Activated naive CD4-positive, alpha-beta T cell treated with anti-CD3 and anti-CD28 coated beads, Interleukin-2, amount 50 U/mL, for 16 hours (primary cell): ENCODE measurements at regions not wholly inside any gene's neighbourhood (a gene's known extent, or its start where the extent isn't known, plus 50 kb on each side); places are given as distances from the start of the nearest gene placed in this dataset.
"Not testable (repeated sequence)": the region's sequence is repeated elsewhere in the genome, so short reads cannot be mapped to it uniquely, and the experiment has no call there.

ENCODE experiments used
- DNase-seq: peaks from one replicate; pipeline ENCODE4 v3.0.0-alpha.2; 2020

DNA sequence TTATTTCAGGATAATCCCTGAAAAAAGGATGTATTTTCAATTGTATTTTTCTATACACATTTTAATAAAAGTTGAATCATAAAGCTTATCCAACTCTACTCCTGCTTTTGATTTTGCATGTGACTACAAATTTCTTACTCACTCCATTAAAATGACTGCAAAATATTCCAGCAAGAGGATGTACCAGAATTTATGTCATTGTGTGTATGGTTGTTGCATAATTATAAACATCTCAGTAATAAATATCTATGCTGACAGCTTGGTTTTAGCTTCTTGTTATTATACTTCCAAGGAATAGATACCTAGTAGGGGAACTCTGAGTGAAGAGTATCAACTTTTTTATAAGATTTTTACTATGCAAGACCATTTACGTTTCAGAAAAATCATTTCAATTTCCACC lies 463.2 kb upstream of the RUNX1 start:
- no peak for DNase-seq

DNA sequence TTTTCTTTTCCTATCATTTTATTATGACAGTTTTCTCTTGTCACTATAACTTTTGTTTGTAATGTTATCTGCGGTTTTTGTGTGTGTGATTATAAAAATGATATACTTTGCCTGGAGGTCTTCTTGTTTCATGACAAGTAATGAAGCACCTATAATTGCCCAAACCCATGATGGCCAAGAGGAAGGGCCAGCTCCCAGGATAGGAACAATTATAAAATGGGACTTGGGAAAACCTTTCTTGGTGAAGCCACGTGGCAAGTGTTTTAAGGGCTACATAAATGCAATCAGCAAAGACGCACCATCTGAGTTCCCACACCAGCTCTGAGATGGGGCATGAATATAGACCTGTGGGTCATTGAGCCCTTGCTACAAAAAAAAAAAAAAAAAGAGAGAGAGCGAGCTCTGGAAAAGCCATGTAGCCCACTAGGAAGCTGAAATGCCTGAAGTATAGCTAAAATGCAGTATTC lies 462.6 kb upstream of the RUNX1 start:
- DNase-seq: no peak

DNA sequence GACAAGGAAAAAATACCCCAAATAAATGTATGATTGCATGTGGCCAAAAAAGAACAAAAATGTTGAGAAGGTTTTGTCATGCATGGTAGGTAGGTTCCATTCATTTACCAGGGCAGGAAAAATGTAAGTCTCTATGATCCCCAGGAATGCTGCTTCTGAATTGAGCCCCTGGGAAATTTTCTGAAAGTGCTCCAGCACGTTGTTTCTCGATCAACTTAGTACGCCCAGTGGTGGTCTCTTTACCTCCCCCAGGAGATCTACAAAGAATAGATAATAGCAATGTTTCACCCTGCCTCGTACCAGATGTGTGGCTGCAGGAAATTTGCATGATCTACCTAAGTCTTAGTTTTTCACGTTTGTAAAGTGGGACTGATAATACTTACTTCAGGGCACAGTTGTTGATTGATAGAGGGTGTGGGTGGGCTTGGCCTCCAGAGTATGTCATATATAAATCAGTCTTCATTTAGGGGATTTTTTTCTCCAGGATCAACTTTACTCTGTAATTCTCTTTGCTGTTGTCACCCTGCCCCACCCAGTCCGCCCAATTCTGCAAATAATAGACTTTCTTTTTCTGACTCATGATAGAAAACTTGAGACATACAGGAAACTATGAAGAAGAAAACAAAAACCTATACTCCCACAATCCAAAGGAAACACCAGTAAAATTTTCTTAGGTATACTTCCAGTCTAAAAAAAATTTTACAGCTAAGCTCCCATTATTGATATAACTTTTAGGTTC lies 462.0 kb upstream of the RUNX1 start:
- peak; percentile 39 for DNase-seq

DNA sequence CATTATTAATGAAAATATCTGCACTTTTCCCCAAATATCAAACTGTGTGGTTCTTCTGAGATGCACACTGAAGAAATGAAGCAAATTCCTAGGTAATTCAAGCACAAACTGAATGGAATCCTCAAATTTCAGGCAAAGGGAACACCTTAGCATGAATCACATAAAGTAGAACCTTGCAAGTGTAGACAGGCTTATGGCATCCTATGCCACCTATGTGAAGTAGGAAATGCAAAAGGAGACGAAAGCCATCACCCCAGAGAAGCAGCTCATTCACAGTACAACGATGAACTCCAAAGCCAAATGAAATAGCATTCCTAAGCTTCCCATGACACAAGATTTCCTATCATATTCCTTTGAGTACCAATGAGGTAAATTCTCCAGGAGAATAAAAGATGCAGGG lies 461.2 kb upstream of the RUNX1 start:
- DNase-seq: no peak

DNA sequence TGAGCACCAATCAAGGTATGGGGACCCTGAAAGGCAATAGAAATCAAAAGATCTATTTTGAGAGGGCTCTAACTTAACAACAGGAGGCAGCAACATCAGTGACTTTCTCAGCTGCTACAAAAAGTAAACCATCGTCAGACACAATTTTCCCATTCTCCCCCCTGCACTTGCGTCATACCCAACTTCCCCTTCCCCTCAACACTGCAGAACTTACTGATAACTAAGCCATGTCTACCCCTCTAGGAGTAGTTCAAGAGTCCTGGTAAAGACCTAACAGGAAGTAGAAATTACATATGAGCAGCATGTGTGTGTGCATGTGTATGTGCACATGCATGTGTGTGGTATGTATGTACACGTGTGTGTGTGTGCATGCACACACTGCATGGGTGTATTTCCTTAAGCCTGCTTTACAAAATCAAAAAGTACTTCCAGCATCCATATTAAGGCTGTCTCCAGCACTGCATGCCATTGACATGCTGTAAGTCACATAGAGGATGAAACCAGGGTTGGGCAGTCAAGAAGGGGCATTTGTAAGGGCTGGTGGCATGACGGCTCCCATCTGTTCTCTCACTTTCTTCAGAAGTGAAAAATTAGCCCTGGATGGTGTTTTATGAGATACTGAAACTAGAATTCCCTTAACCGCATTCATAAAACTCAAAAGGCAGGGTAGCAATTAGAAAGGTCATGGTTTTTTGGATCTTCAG lies 460.1 kb upstream of the RUNX1 start:
- DNase-seq: no peak

DNA sequence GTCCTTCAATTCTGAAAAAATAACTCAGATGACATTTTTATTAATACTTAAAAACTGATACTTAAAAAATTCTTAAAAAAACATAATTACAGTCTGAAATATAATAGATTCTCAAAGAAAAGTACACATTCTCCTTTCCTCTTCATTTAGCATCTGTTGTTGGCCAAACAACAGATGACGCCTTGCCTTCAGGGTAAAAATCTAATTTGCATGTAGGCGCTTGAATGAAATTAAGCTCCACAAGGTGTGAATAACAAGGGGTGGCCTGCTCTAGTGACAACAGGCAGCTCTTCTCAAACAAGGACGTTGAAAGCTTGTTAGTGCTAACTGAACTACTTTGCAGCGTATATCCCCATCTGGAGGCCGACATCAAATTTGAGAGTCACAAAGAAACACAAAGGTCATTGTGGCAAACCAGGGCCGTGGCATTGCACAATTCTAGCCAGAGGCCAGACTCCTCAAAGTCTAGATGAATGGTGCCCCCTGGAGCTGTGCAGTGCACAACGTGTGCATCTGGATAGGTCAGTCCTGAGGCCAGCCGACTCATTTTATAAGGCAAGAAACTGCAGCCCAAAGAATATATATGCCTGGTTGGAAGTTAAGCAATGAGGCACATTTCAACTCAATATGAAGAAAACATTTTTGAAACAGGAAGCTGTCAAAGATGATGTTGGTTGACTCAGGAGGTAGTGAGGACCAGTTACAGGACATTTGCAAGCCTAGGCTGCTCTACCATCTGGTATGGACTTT lies 459.2 kb upstream of the RUNX1 start:
- DNase-seq: no peak

DNA sequence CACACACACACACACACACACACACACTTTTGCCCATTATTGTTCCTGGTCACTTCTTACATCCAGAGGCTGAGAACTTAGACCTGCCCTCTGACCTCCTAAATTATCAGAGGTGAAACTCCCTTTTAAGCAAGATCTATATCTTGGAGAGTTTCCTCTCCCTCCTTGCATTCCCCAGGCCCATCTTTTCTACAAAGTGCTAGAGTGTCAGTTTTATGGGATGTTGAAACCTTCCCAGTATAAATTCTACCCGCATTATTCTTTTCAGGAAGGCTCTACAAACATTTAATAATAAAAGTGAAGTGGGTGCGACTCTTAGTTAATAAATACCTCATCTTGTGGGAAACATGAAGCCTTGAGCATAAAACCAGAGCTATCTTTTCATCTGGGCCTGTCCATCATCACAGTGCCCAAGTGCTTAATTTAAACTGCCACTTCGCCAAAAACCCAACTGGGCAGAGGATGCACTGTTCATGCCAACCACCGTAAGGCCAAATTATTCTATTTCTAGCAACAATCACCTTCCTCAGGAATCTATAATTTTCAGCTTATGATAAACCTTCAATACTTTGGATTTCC lies 458.2 kb upstream of the RUNX1 start:
- no peak for DNase-seq

DNA sequence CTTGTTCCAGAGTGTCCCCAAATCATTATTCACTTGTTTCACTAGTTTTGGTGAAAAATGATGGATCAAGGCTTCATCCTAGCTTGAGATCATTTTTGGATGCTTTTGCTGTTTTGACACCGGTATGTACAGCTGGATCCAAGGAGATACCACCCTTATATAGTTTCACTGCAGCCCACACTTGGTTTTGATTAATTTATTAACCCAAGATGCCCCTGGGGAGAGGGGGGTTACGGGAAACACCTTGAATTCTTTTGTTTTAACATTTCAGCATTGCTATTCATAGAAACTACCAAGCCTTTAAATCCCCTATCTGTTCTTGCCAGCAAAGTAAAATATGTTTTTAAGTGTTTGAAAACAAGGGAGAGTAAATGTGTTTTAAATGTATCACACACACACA lies 457.7 kb upstream of the RUNX1 start:
- DNase-seq: no peak

DNA sequence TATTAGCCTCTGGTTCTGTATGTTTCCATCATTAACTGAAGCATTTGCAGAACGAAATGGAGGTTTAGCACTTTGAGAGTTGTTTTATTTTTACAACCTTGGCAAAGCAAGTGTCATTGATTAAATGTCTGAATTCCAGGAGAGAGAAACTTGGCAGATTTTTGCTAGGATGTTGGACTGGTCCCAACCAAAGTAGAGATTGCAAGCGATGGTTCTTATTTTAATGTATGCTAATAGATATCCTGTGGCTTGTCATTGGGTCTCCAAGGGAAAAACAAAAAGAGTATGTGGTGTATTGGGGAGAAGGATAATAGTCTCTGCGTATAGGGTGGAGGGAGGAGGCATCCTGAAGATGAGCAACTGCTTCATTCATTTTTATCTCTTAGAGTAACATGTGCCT lies 457.2 kb upstream of the RUNX1 start:
- no peak for DNase-seq

DNA sequence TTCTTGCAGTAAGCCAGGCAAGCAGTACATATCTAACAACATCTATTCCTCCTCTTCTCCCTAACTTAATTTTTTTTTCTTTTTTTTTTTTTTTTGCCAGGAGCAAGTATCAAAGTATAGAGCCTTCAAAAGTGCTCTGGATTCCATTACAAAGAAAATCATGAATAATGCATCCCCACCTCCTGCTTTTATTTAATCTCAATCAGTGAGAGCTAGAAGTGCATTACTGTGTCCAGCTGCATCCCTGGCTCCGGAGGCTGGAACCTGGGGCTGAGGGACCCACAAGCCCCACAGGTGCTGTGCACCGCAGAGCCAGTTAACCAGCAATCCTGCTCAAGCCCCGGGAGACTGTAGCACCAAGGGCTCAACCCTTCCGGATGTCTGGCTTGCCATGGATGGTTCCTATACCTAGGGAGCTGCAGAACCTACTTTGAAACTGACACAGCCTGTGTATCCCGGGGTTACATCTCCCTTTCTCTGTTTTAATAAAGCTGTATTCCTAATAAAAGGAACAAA lies 455.9 kb upstream of the RUNX1 start:
- DNase-seq: no peak

DNA sequence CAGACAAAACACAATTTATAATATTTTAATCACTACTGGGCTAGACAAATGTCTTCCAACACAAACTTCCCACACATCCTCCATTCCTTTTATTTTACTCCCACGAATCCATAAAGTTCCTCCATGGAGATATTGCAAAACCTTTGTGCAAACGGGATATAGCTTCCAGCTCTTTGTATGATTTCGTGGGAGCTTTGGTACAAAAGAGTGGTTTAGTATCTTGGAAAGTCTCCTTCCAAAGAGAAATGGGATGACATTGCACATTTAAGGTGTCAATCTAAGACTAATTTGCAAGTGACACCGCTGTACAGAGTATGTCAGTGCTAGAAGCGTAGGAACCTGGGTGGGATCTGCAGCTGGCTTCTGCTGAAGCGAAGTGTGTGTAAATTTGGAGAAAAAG lies 455.2 kb upstream of the RUNX1 start:
- DNase-seq: no peak

DNA sequence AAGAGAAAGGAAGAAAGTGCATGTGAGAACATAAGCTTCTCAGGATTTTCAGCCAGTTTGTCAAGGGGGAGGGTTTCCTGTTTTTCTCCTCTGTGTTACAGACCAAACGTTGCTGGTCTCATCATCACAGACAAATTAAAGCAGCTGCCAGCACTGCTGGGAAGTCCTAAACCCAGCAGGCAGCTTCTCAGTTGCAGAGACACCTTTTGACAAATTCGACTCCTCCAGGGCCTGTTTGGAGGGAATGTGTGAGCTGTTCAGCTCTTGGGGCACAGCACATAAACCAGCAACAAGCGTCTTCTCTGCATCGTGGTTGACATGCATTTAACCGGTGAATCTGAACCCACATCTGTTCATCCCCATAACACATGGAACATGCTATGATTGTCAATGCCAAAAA lies 454.6 kb upstream of the RUNX1 start:
- DNase-seq: no peak

DNA sequence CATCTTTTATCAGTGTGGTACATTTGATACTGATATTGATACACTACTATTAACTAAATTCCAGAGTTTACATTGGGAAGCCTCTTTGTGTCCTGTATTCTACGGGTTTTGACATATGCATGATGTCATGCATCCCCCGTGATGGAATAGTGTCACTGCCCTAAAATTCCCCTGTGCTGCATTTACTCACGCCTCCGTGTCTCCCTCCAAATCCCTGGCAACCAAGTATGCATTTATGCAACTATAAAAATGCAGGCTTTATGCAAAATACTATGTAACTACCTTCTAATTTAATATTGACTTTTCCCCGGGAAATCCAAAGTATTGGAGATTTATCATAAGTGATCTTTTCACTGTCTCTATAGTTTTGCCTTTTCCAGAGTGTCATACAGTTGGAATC lies 453.7 kb upstream of the RUNX1 start:
- no peak for DNase-seq

DNA sequence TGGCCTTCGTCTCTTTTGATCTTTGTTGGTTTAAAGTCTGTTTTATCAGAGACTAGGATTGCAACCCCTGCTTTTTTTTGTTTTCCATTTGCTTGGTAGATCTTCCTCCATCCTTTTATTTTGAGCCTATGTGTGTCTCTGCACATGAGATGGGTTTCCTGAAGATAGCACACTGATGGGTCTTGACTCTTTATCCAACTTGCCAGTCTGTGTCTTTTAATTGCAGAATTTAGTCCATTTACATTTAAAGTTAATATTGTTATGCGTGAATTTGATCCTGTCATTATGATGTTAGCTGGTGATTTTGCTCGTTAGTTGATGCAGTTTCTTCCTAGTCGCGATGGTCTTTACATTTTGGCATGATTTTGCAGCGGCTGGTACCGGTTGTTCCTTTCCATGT lies 448.4 kb upstream of the RUNX1 start:
- not testable (repeated sequence) for DNase-seq

DNA sequence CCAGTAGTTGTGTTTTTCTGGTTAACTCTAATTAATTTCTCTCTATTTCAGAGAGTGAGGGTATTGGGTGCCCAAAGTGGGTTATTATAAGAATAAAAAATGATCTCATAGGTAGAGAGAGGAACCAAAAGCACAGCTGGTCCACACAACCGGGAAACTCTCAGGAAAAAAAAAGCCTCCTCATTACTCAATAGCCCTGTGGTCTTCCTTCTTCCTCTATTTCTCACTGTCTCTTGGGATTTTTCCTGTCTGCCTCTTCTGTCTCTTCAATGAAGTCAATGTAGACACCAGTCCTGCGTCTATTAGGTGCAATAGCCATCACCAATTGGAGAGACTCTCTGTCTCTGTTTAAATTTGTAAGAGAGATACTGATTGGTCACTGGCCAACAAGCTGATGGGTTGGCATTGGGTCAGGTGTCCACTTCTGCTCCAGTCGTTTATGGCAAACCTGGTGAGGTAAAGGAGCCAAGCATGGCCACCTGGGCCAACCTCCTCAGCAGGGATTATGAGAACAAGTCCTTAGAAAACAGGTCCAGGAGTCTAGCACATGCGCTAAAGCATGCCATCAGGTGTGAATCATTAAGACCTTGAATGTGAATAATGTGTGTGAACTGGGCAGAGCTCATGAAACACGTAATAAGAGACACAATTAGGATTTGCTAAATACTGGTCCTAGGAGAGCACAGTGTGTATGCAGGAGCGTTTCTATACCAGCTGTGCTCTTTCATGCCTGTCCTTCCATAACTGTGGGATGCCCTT lies 443.0 kb upstream of the RUNX1 start:
- no peak for DNase-seq

DNA sequence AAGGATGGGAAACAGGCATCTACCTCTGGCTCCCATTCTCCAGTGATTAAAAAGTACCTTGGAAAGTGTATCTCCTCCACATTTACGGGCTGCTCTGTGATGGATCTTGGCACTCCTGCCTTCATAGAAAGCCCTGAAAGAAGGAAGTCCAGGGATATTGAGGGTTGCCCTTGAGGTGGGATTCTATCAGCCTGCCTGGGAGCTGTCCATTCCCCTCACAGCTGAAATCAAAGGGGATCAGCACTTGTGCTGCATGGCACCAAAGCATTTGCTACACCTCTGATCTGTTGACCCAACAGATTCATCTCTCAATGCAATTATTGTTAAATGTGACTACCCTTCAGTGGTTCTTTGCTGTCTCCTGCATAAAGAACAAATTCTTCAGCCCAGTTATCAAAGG lies 442.0 kb upstream of the RUNX1 start:
- no peak for DNase-seq

DNA sequence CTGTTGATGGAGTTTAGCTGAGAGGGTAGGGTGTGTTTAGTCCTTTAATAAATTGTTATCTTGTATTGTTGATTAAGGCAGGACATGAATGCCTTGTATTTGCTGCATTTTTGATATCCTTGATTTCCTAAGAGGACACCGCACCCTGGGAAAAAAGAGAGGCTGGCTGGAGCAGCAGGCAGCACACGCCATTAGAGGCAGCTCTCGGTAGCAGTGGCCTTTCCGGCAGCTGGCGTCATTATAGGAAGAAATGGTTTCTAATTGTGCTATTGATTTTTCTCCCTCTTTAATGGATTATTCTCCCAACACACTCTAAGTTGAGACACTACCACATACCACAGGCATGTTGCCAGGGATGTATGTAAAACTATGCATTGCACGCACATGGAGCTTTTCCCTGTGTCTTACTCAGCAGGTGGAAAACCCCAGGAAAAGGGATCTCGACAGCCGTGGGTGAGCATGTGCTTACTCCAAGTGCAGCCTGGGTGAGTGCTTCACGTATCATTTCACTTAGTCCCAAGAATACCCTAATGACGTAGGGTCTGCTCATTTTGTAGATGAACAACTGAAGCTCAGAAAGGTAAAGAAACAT lies 440.4 kb upstream of the RUNX1 start:
- DNase-seq: no peak

DNA sequence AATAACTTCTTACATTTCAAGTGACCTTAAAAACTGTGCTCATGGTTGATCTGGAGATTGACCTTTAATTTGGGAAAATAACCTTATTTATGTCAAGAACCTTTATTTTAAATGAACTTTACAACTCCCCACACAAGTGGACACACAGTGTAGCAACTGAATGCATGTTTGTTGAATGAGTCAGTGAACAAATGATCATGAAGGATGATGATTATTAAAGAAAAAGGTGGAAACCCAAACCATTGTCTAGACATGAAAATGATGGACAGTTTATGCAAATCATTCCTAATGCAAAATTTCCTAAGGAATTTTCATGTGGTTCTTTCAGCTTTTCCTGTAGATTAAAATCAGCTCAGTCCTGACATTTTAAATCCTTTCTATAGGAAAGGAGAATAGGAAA lies 439.8 kb upstream of the RUNX1 start:
- DNase-seq: no peak

DNA sequence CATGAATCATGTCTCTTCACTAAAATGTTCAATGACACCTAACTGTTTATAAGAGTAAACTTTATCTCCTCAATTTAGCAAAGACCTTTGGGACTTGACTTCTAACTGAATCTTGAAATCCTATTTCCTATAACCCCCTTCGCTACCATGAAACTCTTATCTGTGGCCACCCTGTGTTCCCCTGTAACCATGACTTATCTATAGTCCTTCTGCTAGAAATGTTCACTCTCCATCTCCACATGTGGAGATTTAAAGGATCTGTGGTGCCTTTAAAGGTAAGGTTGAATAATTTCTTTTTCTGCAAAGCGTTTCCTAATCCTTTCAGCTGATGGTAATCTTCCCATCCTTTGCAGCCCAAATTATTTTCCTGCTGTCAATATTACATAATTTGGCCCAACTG lies 436.3 kb upstream of the RUNX1 start:
- DNase-seq: no peak

DNA sequence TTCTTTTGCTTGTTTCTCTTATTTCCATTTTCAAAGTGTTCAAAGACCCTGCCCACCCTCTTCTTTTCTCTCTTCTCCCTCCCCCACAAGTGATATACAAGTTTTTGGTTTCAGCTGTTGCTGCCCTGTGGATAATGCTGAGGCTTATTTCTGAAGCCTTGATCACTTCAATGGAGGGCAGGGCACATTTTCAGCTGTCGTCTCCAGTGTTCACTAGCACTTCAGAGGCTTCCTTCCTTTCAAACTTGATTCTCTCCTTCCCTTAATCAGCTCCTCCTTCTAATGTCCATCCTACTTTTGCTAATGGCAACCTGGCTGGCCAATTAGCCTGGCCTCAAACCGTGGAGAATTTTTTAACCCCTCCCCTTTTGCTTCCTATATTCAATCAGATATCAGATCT lies 435.7 kb upstream of the RUNX1 start:
- no peak for DNase-seq

DNA sequence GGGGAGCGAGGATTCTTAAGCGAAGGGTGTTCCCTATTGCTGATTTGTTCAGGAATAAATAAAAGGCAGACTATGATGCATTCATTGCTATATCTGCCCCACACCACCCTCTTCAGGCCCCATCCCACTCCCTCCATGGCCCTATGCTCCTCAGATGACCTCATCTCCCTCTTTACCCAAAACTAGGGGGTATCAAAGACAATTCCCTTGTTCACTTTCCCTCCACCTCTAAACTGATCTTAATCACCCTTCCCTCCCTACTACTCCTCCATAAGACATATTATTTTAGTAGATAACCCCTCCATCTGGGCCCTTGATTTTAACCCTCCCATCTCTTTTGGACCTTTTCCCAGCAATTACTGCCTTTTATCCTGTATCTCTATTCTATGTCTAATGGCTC lies 434.9 kb upstream of the RUNX1 start:
- no peak for DNase-seq
